Stomach smooth muscle (tissue), 2 donors: ENCODE measurements at regions not wholly inside any gene's neighbourhood (a gene's known extent, or its start where the extent isn't known, plus 50 kb on each side); places are given as distances from the start of the nearest gene placed in this dataset.

Experiments used
- H3K27ac ChIP-seq: one replicate; pipeline ENCODE4 v1.7.0; 2013; ENCODE audit warnings: mild to moderate bottlenecking, low read length, inconsistent platforms
- H3K27me3 ChIP-seq, 2 donors: one replicate each; pipeline ENCODE4 v1.7.0; 2013; ENCODE audit warnings: low read length in 2 of 2; ENCODE audit not compliant: insufficient read depth in 2 of 2, control insufficient read depth in 1 of 2
- H3K36me3 ChIP-seq, 2 donors: one replicate each; pipeline ENCODE4 v1.7.0; 2013; ENCODE audit warnings: low read length in 2 of 2; ENCODE audit not compliant: control insufficient read depth in 2 of 2, insufficient read depth in 2 of 2
- H3K4me1 ChIP-seq: one replicate; pipeline ENCODE4 v1.7.0; 2013; ENCODE audit warnings: low read length; ENCODE audit not compliant: control insufficient read depth, insufficient read depth
- H3K4me3 ChIP-seq, 2 donors: one replicate each; pipeline ENCODE4 v1.7.0; 2013; ENCODE audit warnings: low read length in 2 of 2
- H3K9ac ChIP-seq, 2 donors: one replicate each; pipeline ENCODE4 v1.7.0; 2013; ENCODE audit warnings: low read length in 2 of 2, mild to moderate bottlenecking in 1 of 2
- H3K9me3 ChIP-seq, 2 donors: one replicate each; pipeline ENCODE4 v1.7.0; 2013; ENCODE audit warnings: low read length in 2 of 2; ENCODE audit not compliant: control insufficient read depth in 2 of 2
- donor health status: healthy.
- donor health status: Pancreatic carcinoma.

DNA sequence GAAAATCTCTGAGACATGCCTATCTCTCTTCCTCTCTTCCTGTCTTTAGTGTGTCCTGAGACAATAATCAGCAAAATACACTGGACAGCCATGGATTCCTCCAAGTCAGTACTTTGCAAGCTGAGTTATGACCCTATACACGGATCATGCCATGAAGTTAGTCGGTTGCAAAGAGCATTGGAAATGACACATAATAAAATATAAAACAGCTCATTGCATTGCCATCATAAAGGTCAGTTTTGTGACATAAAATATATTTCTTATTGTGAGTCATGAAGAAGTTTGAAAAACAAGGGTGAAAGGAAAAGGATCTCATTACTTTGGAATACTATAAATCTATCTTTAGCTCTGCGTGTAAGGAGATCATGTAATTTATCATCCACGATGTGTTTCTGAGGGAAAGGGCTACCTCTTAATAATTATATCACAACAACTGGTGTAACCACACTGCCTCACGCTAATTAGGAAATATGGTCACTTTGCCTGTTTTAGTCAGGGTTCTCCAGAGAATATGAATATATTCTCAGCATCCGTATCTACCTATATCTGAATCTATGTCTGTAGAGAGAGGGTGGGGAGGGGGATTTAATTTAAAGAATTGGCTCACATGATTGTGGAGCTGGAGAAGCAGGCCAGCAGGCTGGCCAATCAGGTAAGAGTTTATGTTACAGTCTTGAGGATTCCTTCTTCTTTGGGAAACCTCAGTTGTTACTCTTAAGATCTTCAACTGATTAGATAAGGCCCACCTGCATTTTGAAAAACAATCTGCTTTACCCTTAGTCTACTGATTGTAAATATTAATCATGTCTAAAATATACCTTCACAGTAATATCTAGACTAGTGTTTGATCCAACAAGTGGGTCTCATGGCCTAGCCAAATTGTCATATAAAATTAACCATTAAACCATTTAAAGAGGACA is 198.8 kb downstream of the FAT3 start:
- no peak overlapping the region for H3K9ac ChIP-seq
- H3K4me1 ChIP-seq: no peaks in the 10 kb centered on the region

DNA sequence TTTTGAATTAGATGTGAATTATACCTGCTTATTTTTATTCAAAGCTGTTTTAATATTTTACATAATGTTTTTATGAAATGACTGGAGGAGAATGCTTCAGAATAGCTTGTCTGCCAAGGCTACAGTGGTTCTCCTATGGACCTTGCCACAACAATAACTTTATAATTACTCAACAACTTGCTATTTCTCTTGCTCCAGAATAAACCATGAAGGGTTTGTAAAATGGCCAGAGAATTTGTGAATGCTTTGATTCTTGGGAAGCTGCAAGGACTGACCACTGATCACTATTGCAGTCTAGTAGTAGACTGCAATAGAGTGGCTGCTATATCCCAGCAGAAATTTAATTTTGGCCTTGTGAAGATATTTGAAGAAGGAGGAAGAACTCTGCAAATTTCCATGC is 199.7 kb downstream of the FAT3 start:
- Histone ChIP-seq H3K4me3 (no peak overlapping the region), H3K27me3 (no peaks in the 10 kb centered on the region), H3K27ac (no peak overlapping the region), H3K9me3 (no peaks in the 10 kb centered on the region), H3K36me3 (no peaks in the 10 kb centered on the region), H3K9ac (no peak overlapping the region), H3K4me1 (no peaks in the 10 kb centered on the region)

More for the DNA sequence above, 198.8 kb downstream of the FAT3 start:
- Histone ChIP-seq H3K36me3 (no peaks in the 10 kb centered on the region), H3K9me3 (no peaks in the 10 kb centered on the region), H3K27ac (no peak overlapping the region), H3K27me3 (no peaks in the 10 kb centered on the region), H3K4me3 (no peak overlapping the region)

DNA sequence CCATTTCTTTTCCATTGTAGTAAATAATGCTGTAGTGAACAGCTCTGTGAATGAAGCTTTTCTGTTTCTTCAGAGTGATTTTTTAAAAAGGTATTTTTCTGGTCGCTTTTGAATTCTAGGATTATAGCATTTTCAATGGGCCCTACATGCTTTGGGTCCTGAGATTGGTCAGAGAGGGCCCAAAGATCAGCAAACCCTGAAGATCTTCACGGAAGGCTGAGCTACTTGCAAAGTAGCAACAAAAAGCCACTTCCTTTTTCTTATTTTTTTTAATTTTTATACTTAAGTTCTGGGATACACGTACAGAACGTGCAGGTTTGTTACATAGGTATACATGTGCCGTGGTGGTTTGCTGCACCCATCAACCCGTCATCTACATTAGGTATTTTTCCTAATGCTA is 200.5 kb downstream of the FAT3 start:
- H3K9me3 ChIP-seq: no peaks in the 10 kb centered on the region
- H3K4me3 ChIP-seq: no peak overlapping the region
- H3K4me1 ChIP-seq: no peaks in the 10 kb centered on the region
- H3K9ac ChIP-seq: no peak overlapping the region
- no peaks in the 10 kb centered on the region for H3K36me3 ChIP-seq
- no peaks in the 10 kb centered on the region for H3K27me3 ChIP-seq
- no peak overlapping the region for H3K27ac ChIP-seq

DNA sequence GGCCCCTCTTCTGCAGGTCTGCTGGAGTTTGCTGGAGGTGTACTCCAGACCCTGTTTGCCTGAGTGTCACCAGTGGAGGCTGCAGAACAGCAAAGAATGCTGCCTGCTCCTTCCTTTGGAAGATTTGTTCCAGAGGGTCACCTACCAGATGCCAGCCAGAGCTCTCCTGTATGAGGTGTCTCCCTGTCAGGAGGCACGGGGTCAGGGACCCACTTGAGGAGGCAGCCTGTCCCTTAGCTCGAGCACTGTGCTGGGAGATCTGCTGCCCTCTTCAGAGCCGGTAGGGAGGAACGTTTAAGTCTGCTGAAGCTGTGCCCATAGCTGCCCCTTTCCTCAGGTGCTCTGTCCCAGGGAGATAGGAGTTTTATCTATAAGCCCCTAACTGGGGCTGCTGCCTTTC is 207.9 kb downstream of the FAT3 start:
- Histone ChIP-seq H3K36me3 (no peaks in the 10 kb centered on the region), H3K9ac (no peak overlapping the region), H3K27ac (no peak overlapping the region), H3K4me1 (no peaks in the 10 kb centered on the region), H3K4me3 (no peak overlapping the region), H3K27me3 (no peaks in the 10 kb centered on the region), H3K9me3 (no peaks in the 10 kb centered on the region)

DNA sequence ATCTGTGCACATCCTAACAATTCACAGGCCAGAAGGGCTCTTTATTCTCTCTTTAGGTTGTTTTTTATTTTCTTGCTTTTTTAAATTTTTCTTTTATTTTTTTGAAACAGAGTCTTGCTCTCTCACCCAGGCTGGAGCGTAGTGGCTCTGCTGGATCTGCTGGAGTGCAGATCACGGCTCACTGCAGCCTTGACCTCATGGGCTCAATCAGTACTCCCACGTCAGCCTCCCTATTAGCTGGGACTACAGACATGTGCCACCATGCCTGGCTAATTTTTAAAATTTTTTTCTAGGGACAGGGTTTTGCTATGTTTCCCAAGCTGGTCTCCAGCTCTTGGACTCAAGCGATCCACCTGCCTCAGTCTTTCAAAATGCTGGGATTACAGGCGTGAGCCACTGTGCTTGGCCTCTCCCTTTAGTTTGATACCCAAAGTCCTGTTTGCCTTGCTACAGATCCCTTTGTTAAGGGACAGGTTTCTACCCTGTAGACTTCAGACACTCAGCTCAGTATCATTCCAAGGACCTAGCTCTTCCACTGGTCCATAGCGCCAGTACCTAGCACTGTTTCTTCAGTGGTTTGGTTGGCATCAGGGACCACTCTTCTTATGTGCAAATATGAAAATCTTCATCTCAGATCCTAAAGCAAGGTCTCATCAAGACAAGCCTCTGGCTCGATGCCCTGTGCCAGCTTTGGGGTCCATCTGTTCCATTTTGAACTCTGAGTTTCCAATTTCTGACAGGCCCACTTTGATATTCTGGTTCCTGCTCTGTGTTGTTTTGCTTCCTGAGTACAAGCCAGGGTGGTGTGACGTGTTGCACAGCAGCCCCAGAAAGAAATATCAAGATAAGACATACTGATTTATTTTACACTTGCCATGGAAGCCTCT is 211.7 kb downstream of the FAT3 start:
- H3K27me3 ChIP-seq: no peaks in the 10 kb centered on the region
- no peaks in the 10 kb centered on the region for H3K4me1 ChIP-seq
- H3K27ac ChIP-seq: no peak overlapping the region
- no peak overlapping the region for H3K4me3 ChIP-seq
- no peaks in the 10 kb centered on the region for H3K9me3 ChIP-seq
- H3K9ac ChIP-seq: no peak overlapping the region
- H3K36me3 ChIP-seq: no peaks in the 10 kb centered on the region

DNA sequence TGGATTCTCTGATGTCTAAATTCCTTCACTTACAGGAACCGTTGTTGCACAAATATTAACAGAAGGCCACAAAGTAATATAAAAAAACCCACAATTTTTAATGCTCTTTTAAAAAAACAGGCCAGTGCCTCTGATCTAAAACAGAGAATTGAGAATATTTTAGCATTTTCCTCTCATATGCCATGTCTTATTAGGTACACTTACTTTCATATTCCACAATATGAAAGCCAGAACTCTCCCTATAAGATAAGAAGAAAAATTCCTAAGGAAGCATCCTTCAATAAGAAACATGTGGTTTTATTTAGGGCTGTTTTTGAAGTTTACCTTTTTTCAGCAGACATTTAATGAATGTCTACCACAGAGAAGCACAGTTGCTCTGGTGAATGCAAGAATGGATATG is 214.5 kb downstream of the FAT3 start:
- Histone ChIP-seq H3K27ac (no peak overlapping the region), H3K4me1 (no peaks in the 10 kb centered on the region), H3K4me3 (no peak overlapping the region), H3K27me3 (no peaks in the 10 kb centered on the region), H3K9me3 (no peaks in the 10 kb centered on the region), H3K36me3 (no peaks in the 10 kb centered on the region), H3K9ac (no peak overlapping the region)

DNA sequence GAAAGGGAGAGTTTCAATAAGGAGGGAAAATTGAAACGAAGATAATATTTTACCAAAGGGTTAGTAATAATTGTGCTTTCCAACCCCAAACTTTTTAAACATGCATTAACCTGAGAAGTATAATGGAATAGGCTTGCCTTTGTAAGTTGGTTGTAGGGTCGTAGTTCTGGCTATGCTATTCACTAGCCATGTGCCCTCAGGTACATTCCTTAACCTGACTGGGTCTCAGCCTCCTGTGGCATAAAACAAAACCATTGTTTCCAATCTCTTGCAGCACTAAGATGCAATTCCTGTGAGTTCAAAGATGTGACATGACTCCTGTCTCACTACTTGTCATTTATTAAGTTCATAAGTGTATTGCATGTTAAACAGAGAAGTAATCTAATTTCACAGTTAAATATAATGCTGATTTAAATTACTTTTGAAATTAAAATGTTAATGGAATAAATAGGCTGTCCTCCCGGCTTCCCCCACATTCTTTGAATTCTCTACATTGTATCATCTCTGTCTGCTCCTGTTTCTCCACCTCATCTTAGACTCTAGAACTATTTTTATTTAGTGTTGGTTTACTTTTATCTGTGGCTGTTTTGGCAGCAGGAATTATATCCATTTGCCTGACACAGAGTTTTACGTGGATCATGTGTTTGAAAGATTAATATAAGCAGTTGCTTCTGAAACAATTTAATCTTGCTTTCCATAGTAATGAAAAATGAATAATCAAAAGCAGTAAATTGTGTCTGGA is 216.3 kb downstream of the FAT3 start:
- no peak overlapping the region for H3K9ac ChIP-seq
- no peaks in the 10 kb centered on the region for H3K27me3 ChIP-seq
- no peaks in the 10 kb centered on the region for H3K9me3 ChIP-seq
- no peak overlapping the region for H3K27ac ChIP-seq
- no peaks in the 10 kb centered on the region for H3K4me1 ChIP-seq
- H3K36me3 ChIP-seq: no peaks in the 10 kb centered on the region
- no peak overlapping the region for H3K4me3 ChIP-seq

DNA sequence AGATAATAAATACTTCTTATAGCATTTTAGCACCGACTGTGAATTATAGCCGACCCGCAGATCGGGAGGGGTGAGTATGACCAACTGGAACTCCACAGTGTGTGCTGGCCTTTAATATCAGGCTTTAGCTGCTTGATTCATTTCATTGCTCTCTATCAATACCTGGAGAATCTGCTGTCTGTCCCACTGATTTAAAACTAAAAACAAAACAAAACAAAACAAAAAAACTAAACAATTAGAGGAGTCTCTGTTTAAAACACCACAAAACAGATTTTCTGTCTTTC is 216.8 kb downstream of the FAT3 start:
- Histone ChIP-seq H3K9me3 (no peaks in the 10 kb centered on the region), H3K36me3 (no peaks in the 10 kb centered on the region), H3K4me3 (no peak overlapping the region), H3K4me1 (no peaks in the 10 kb centered on the region), H3K9ac (no peak overlapping the region), H3K27me3 (no peaks in the 10 kb centered on the region), H3K27ac (no peak overlapping the region)

DNA sequence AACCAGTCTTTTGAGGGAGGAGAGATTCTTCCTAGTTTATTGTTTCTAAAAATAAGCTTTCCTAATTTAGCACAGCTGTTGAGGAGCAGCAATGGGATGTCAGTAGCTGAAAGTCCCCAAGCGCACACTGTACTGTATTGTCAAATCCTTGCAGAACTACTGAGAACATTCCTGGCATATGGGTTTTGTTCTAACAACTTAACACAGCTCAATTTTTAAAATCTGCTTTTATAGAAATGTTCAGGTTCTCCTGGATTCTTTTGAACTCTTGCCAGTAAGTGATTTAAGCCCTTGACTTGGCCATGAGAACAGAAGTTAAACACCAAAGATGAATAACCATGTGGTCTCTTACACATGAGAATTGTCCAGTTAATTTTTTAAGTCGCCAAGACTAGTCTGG is 218.6 kb downstream of the FAT3 start:
- H3K36me3 ChIP-seq: no peaks in the 10 kb centered on the region
- H3K4me1 ChIP-seq: no peaks in the 10 kb centered on the region

DNA sequence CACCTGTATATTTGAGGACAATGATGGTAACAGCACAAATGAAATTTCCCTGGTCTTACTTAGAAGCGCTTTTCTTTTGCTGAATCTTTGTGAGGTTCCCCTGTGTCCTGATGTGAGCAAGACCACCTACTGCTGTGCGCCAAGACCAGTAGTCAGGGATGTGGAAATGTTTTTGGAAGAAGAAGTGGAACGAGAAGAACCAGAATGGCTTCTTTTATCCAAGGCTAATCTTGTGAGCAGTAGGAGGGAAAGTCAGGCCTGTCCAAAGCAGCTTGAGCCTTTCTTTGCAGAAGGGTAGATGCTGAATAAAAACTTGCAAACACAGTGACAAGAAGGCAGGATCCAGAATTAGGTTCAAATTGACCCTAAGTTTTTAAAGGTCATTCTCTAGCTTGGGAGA is 223.0 kb downstream of the FAT3 start:
- no peaks in the 10 kb centered on the region for H3K27me3 ChIP-seq
- H3K27ac ChIP-seq: no peak overlapping the region
- H3K36me3 ChIP-seq: no peaks in the 10 kb centered on the region
- H3K4me3 ChIP-seq: no peak overlapping the region
- H3K9me3 ChIP-seq: no peaks in the 10 kb centered on the region
- no peaks in the 10 kb centered on the region for H3K4me1 ChIP-seq
- no peak overlapping the region for H3K9ac ChIP-seq

More for the DNA sequence above, 218.6 kb downstream of the FAT3 start:
- Histone ChIP-seq H3K4me3 (no peak overlapping the region), H3K9me3 (no peaks in the 10 kb centered on the region), H3K9ac (no peak overlapping the region), H3K27me3 (no peaks in the 10 kb centered on the region), H3K27ac (no peak overlapping the region)
